Loucy (cell line): ENCODE measurements at regions not wholly inside any gene's neighbourhood (a gene's known extent, or its start where the extent isn't known, plus 50 kb on each side); places are given as distances from the start of the nearest gene placed in this dataset.

ENCODE experiments used
- H2AFZ ChIP-seq: fragments of 200-600 bp; sonication (generic); 2 replicates; pipeline ENCODE4 v1.6.0; 2016; ENCODE audit warnings: antibody characterized with exemption, mild to moderate bottlenecking, low read length, moderate library complexity
- H3F3A ChIP-seq: fragments of 200-600 bp; 2 replicates; pipeline ENCODE4 v1.6.0; 2016; ENCODE audit warnings: antibody characterized with exemption, low read depth, mild to moderate bottlenecking
- H3K27me3 ChIP-seq: fragments of 200-600 bp; sonication (generic); 2 replicates; pipeline ENCODE4 v1.6.1; 2014; ENCODE audit warnings: low read length, mild to moderate bottlenecking; ENCODE audit not compliant: insufficient read depth, poor library complexity, severe bottlenecking
- H3K36me3 ChIP-seq: fragments of 200-600 bp; sonication (generic); 2 replicates; pipeline ENCODE4 v1.6.1; 2016; ENCODE audit warnings: low read length; ENCODE audit not compliant: insufficient read depth
- H3K4me1 ChIP-seq: fragments of 200-600 bp; sonication (generic); 2 replicates; pipeline ENCODE4 v1.5.1; 2014; ENCODE audit warnings: low read length, mild to moderate bottlenecking; ENCODE audit not compliant: insufficient read depth, poor library complexity, severe bottlenecking
- H3K4me2 ChIP-seq: fragments of 200-600 bp; sonication (generic); 2 replicates; pipeline ENCODE4 v1.6.0; 2014; ENCODE audit warnings: antibody characterized with exemption, low read length, low read depth, mild to moderate bottlenecking; ENCODE audit not compliant: poor library complexity, severe bottlenecking
- H3K4me3 ChIP-seq: fragments of 200-600 bp; sonication (generic); 2 replicates; pipeline ENCODE4 v1.5.1; 2014; ENCODE audit warnings: low read length, mild to moderate bottlenecking, mixed read lengths; ENCODE audit not compliant: poor library complexity, severe bottlenecking
- H3K79me2 ChIP-seq: fragments of 200-600 bp; sonication (generic); 2 replicates; pipeline ENCODE4 v1.6.1; 2014; ENCODE audit warnings: low read length; ENCODE audit not compliant: insufficient read depth
- H3K9ac ChIP-seq: fragments of 200-600 bp; sonication (generic); 2 replicates; pipeline ENCODE4 v1.6.0; 2014; ENCODE audit warnings: mild to moderate bottlenecking, low read depth, low read length, moderate library complexity; ENCODE audit not compliant: poor library complexity, severe bottlenecking
- H3K9me2 ChIP-seq: fragments of 200-600 bp; sonication (generic); replicated peaks from 2 replicates; pipeline ENCODE4 v1.6.1; 2016; ENCODE audit warnings: low read depth, low read length, mixed read lengths
- H3K9me3 ChIP-seq: fragments of 200-600 bp; sonication (generic); 2 replicates; pipeline ENCODE4 v1.6.1; 2014; ENCODE audit warnings: mild to moderate bottlenecking, antibody characterized with exemption, low read length, low read depth; ENCODE audit not compliant: insufficient read depth
- H4K20me1 ChIP-seq: fragments of 200-600 bp; sonication (generic); 2 replicates; pipeline ENCODE4 v1.6.0; 2014; ENCODE audit warnings: antibody characterized with exemption, low read length, mild to moderate bottlenecking; ENCODE audit not compliant: insufficient read depth, poor library complexity, severe bottlenecking
- CTCF ChIP-seq: fragments of 200-600 bp; sonication (generic); conservative IDR thresholded peaks from 2 replicates; pipeline ENCODE4 v1.5.1; 2014; ENCODE audit warnings: mild to moderate bottlenecking, antibody characterized with exemption, low read length
- EZH2phosphoT487 ChIP-seq: fragments of 200-600 bp; IDR thresholded peaks from 2 replicates; pipeline ENCODE4 v1.6.1; 2018; ENCODE audit warnings: antibody characterized with exemption, mild to moderate bottlenecking, moderate library complexity, borderline replicate concordance

GRCh38 chr11:92149996-92150395, 74.6 kb upstream of the FAT3 start:
- no peaks in the 10 kb centered on the region for H3K9me3 ChIP-seq
- H4K20me1 ChIP-seq: no peaks in the 10 kb centered on the region
- H2AFZ ChIP-seq: no peak overlapping the region
- no peak overlapping the region for H3K9ac ChIP-seq
- no peaks in the 10 kb centered on the region for H3K27me3 ChIP-seq
- no peak overlapping the region for H3K4me2 ChIP-seq
- no peaks in the 10 kb centered on the region for H3F3A ChIP-seq
- TF ChIP-seq EZH2phosphoT487: no peak
- no peak for TF ChIP-seq CTCF
- no peaks in the 10 kb centered on the region for H3K9me2 ChIP-seq
- H3K4me1 ChIP-seq: no peaks in the 10 kb centered on the region
- no peak overlapping the region for H3K4me3 ChIP-seq
- H3K79me2 ChIP-seq: no peaks in the 10 kb centered on the region
- no peaks in the 10 kb centered on the region for H3K36me3 ChIP-seq

- H3K79me2 ChIP-seq: no peaks in the 10 kb centered on the region
Observed at GRCh38 chr11:92141725-92142124, 82.9 kb upstream of the FAT3 start.

GRCh38 chr11:92141159-92141558, 83.5 kb upstream of the FAT3 start:
- Histone ChIP-seq H3F3A (no peaks in the 10 kb centered on the region), H3K9me2 (no peaks in the 10 kb centered on the region), H4K20me1 (no peaks in the 10 kb centered on the region), H3K36me3 (no peaks in the 10 kb centered on the region), H3K27me3 (no peaks in the 10 kb centered on the region), H3K9ac (no peak overlapping the region), H3K4me3 (no peak overlapping the region), H3K79me2 (no peaks in the 10 kb centered on the region), H2AFZ (no peak overlapping the region), H3K4me2 (no peak overlapping the region), H3K4me1 (no peaks in the 10 kb centered on the region), H3K9me3 (0 out of 2 replicates have a peak, but pooled peaks cover 2% of the 10 kb centered on the region)
- no peak for TF ChIP-seq CTCF
- no peak for TF ChIP-seq EZH2phosphoT487

More at GRCh38 chr11:92141725-92142124, 82.9 kb upstream of the FAT3 start:
- Histone ChIP-seq H3K4me1 (no peaks in the 10 kb centered on the region), H3K9ac (no peak overlapping the region), H3K4me3 (no peak overlapping the region), H3K9me2 (no peaks in the 10 kb centered on the region), H3K4me2 (no peak overlapping the region), H3F3A (no peaks in the 10 kb centered on the region), H2AFZ (no peak overlapping the region), H3K36me3 (no peaks in the 10 kb centered on the region), H3K9me3 (0 out of 2 replicates have a peak, but pooled peaks cover 2% of the 10 kb centered on the region), H3K27me3 (no peaks in the 10 kb centered on the region), H4K20me1 (no peaks in the 10 kb centered on the region)
- no peak for TF ChIP-seq EZH2phosphoT487
- TF ChIP-seq CTCF: no peak
